ENCODE measurements at regions not wholly inside any gene's neighbourhood (a gene's known extent, or its start where the extent isn't known, plus 50 kb on each side); places are given as distances from the start of the nearest gene placed in this dataset.

DNA sequence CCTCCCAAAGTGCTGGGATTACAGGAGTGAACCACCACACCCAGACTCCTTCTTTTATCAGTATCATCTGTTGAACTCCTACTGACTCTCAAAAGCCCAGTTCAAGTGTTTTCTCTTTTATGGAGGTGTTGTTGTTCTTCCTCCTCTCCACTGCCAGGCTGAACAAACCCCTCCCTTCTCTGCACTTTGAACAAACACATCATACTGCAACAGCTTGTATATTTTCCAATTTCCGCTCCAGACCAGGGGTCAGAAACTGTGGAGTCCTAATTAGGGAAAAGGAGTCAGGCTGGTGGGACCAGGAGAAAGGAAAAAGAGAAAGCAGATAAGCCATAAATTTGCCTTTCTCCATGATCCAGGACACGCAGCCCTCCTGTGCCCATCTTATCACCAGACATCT lies 148.1 kb upstream of the HMHB1 start:
- peaks cover 6% of the 10 kb centered on the region in 2 donors for H3K4me1 ChIP-seq (ENCODE audit: control insufficient read depth in 1 of 2, insufficient read depth in 2 of 2, low read length in 2 of 2)
- H2AFZ ChIP-seq (ENCODE audit: insufficient read depth, low read depth, low read length, poor library complexity, severe bottlenecking) = no peak overlapping the region
- H3K4me3 ChIP-seq (replicated peaks in 1 of 3; ENCODE audit: low read depth in 2 of 3, low read length in 3 of 3) = no peak overlapping the region
- no peaks in the 10 kb centered on the region for H3K9me3 ChIP-seq (replicated peaks in 1 of 2; ENCODE audit: control insufficient read depth in 1 of 2, insufficient read depth in 1 of 2, low read length in 2 of 2)
- H4K20me1 ChIP-seq (ENCODE audit: insufficient read depth, low read length) = no peaks in the 10 kb centered on the region
- H3K9me3 Mint-ChIP-seq = peaks cover 0 to 2% (median 0%) of the 10 kb centered on the region in 7 donors
- H3K27ac Mint-ChIP-seq = peak overlapping the region in 1 of 7 donors; percentile 48
- H3K27ac ChIP-seq (ENCODE audit: low read depth in 1 of 2, low read length in 2 of 2) = no peak overlapping the region
- no peak overlapping the region for H3K4me3 Mint-ChIP-seq
- H3K4me2 ChIP-seq (replicated peaks; ENCODE audit: extremely low read depth, low read length, poor library complexity, severe bottlenecking) = no peak overlapping the region
- DNase-seq = no peak
- WGBS (ENCODE audit: insufficient coverage) = 83% methylated on average over 1 of the region's 2 CpGs
- H3K36me3 ChIP-seq (replicated peaks in 1 of 2; ENCODE audit: control insufficient read depth in 1 of 2, insufficient read depth in 2 of 2, low read length in 2 of 2) = no peaks in the 10 kb centered on the region
- no peaks in the 10 kb centered on the region for H3K79me2 ChIP-seq (ENCODE audit: insufficient read depth, low read length)
- intact Hi-C loops (cut with micrococcal nuclease) = no loop called here
- no peaks in the 10 kb centered on the region for H3K36me3 Mint-ChIP-seq
- TF ChIP-seq, protein P1, sequence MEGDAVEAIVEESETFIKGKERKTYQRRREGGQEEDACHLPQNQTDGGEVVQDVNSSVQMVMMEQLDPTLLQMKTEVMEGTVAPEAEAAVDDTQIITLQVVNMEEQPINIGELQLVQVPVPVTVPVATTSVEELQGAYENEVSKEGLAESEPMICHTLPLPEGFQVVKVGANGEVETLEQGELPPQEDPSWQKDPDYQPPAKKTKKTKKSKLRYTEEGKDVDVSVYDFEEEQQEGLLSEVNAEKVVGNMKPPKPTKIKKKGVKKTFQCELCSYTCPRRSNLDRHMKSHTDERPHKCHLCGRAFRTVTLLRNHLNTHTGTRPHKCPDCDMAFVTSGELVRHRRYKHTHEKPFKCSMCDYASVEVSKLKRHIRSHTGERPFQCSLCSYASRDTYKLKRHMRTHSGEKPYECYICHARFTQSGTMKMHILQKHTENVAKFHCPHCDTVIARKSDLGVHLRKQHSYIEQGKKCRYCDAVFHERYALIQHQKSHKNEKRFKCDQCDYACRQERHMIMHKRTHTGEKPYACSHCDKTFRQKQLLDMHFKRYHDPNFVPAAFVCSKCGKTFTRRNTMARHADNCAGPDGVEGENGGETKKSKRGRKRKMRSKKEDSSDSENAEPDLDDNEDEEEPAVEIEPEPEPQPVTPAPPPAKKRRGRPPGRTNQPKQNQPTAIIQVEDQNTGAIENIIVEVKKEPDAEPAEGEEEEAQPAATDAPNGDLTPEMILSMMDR (IDR thresholded peaks at IDR 0.05) = no peak
- H3K9ac ChIP-seq (ENCODE audit: insufficient read depth, low read length, poor library complexity, severe bottlenecking) = no peak overlapping the region
- H3K4me1 Mint-ChIP-seq = peaks cover 18% of the 10 kb centered on the region
- peaks cover 0 to 2% (median 2%) of the 10 kb centered on the region in 3 donors for H3K27me3 Mint-ChIP-seq (ENCODE audit: low read depth in 3 of 3)
- no peaks in the 10 kb centered on the region for H3K27me3 ChIP-seq (ENCODE audit: control insufficient read depth in 2 of 2, insufficient read depth in 2 of 2, low read length in 2 of 2)

DNA sequence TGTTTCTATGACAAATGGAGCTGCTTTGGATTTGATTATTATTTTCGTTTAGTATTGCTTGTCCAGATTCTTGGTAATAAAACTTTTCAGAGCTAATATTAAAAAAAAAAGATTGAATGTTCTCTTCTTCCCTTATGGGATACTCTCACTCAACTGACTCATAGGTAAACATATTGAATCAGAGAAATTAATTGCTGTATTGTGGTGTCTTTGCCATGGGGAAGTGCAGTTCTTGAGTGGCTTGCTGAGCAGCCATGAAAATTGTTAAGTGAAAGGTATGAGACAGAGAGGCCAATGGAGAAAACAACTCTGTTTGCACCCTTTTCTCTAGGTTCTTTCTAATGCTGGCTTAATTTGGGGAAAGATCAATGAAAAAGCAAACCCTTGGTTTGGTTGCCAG lies 149.9 kb upstream of the HMHB1 start:
- intact Hi-C loops (cut with micrococcal nuclease) = no loop called here
- no peak overlapping the region for H3K27ac Mint-ChIP-seq
- Histone ChIP-seq H3K36me3 (replicated peaks in 1 of 2; ENCODE audit: control insufficient read depth in 1 of 2, insufficient read depth in 2 of 2, low read length in 2 of 2) (no peaks in the 10 kb centered on the region), H3K9me3 (replicated peaks in 1 of 2; ENCODE audit: control insufficient read depth in 1 of 2, insufficient read depth in 1 of 2, low read length in 2 of 2) (no peaks in the 10 kb centered on the region), H3K4me1 (ENCODE audit: control insufficient read depth in 1 of 2, insufficient read depth in 2 of 2, low read length in 2 of 2) (peaks cover 6 to 14% of the 10 kb centered on the region in 2 donors), H3K4me2 (replicated peaks; ENCODE audit: extremely low read depth, low read length, poor library complexity, severe bottlenecking) (no peak overlapping the region), H3K27ac (ENCODE audit: low read depth in 1 of 2, low read length in 2 of 2) (no peak overlapping the region), H3K27me3 (ENCODE audit: control insufficient read depth in 2 of 2, insufficient read depth in 2 of 2, low read length in 2 of 2) (no peaks in the 10 kb centered on the region), H3K4me3 (replicated peaks in 1 of 3; ENCODE audit: low read depth in 2 of 3, low read length in 3 of 3) (no peak overlapping the region), H3K79me2 (ENCODE audit: insufficient read depth, low read length) (no peaks in the 10 kb centered on the region), H4K20me1 (ENCODE audit: insufficient read depth, low read length) (no peaks in the 10 kb centered on the region), H3K9ac (ENCODE audit: insufficient read depth, low read length, poor library complexity, severe bottlenecking) (no peak overlapping the region), H2AFZ (ENCODE audit: insufficient read depth, low read depth, low read length, poor library complexity, severe bottlenecking) (no peak overlapping the region)
- WGBS (ENCODE audit: insufficient coverage) = no CpG with 5 or more reads among the region's 1 CpG
- H3K9me3 Mint-ChIP-seq = peaks cover 0 to 2% (median 0%) of the 10 kb centered on the region in 7 donors
- H3K4me1 Mint-ChIP-seq = peaks cover 24% of the 10 kb centered on the region
- DNase-seq = no peak
- H3K4me3 Mint-ChIP-seq = no peak overlapping the region
- H3K27me3 Mint-ChIP-seq (ENCODE audit: low read depth in 3 of 3) = peaks cover 0 to 2% (median 2%) of the 10 kb centered on the region in 3 donors
- no peaks in the 10 kb centered on the region for H3K36me3 Mint-ChIP-seq
- TF ChIP-seq, protein P1 (IDR thresholded peaks at IDR 0.05) = no peak
